Right lobe of liver (tissue), 6 donors: ENCODE measurements at regions not wholly inside any gene's neighbourhood (a gene's known extent, or its start where the extent isn't known, plus 50 kb on each side); places are given as distances from the start of the nearest gene placed in this dataset.

Source experiments
- ATAC-seq, 4 donors: fragments of 200-7000 bp; cut with Tn5 transposase; one replicate each; pipeline ENCODE4 v1.9.1; 2020; ENCODE audit warnings: mild to moderate bottlenecking in 4 of 4, moderate library complexity in 4 of 4
- DNase-seq, 3 donors: peaks; one replicate each; pipeline ENCODE4 v3.0.0-alpha.2; 2020
- H3K27ac ChIP-seq, 3 donors: fragments of 200-600 bp; one replicate each; pipeline ENCODE4 v1.8.0; 2022
- H3K27me3 ChIP-seq, 2 donors: fragments of 200-600 bp; one replicate each; pipeline ENCODE4 v1.8.0; 2022
- H3K36me3 ChIP-seq, 4 donors: fragments of 200-600 bp; sonication (generic) in 1 of 4; one replicate each; pipeline versions ENCODE4 v1.5.1 to v1.8.0; 2017 to 2022; ENCODE audit warnings: control low read depth in 1 of 4
- H3K4me1 ChIP-seq, 4 donors: fragments of 200-600 bp; sonication (generic) in 1 of 4; one replicate each; pipeline versions ENCODE4 v1.5.1 to v1.8.0; 2017 to 2022; ENCODE audit warnings: control low read depth in 1 of 4
- H3K4me3 ChIP-seq, 3 donors: fragments of 200-600 bp; one replicate each; pipeline ENCODE4 v1.8.0; 2022
- H3K9me3 ChIP-seq, 4 donors: fragments of 200-600 bp; sonication (generic) in 1 of 4; one replicate each; pipeline versions ENCODE4 v1.5.1 to v1.8.0; 2017 to 2022; ENCODE audit warnings: control low read depth in 1 of 4
- CTCF ChIP-seq, 4 donors: fragments of 200-600 bp in 3 of 4; fragments of 450-650 bp in 1 of 4; IDR thresholded peaks; one replicate each; pipeline versions ENCODE4 v1.5.1 to v1.8.0; 2016 to 2022; ENCODE audit warnings: antibody characterized with exemption in 4 of 4, mild to moderate bottlenecking in 2 of 4
- POLR2A ChIP-seq: fragments of 450-650 bp; IDR thresholded peaks from one replicate; pipeline ENCODE4 v1.6.1; 2017; ENCODE audit warnings: antibody characterized with exemption, mild to moderate bottlenecking
- WGBS: methylation state at CpG from one replicate; pipeline ENCODE4 v1.1.6; 2018; ENCODE audit warnings: low coverage, low lambda C conversion rate; ENCODE audit not compliant: insufficient coverage; ENCODE audit errors: missing lambda C conversion rate; 5-methylcytosine and 5-hydroxymethylcytosine counted together
- intact Hi-C, 2 donors: fragments of 100-400 bp; cut with DNase I; formaldehyde crosslinking; loops; one replicate each; pipeline versions ENCODE4 v1.11.2 to v1.14.1; 2022
- donor health status: DM: no; HTN: yes; CAD: no.
- donor health status: DM: no; HTN: no; CAD: no.
- donor health status: DM: no; HTN: no; CAD: no.
- donor health status: DM: no; HTN: yes; CAD: no.
- donor health status: DM: no; HTN: yes; CAD: no.

GRCh38 chr6:105994118-105994590 is 92.0 kb upstream of the PRDM1 start:
- H3K27me3 ChIP-seq = peaks cover 21 to 31% of the 10 kb centered on the region in 2 donors
- intact Hi-C loops = no loop called here

GRCh38 chr6:105993341-105994117 is 92.6 kb upstream of the PRDM1 start:
- no peak for DNase-seq
- 13% methylated on average over 19 of the region's 23 CpGs for WGBS
- Histone ChIP-seq H3K36me3 (no peaks in the 10 kb centered on the region), H3K4me3 (peak overlapping the region; percentile 47 to 54 (median 52)), H3K9me3 (no peaks in the 10 kb centered on the region), H3K27ac (peak overlapping the region in 1 of 3 donors; percentile 56), H3K4me1 (peaks cover 0 to 21% (median 4%) of the 10 kb centered on the region in 4 donors), H3K27me3 (peaks cover 21 to 31% of the 10 kb centered on the region in 2 donors)
- TF ChIP-seq CTCF (IDR thresholded peaks at IDR 0.05) = no peak
- TF ChIP-seq POLR2A = no peak
- no peak for ATAC-seq
- intact Hi-C loops = no loop called here

More at GRCh38 chr6:105994118-105994590, 92.0 kb upstream of the PRDM1 start:
- peak; percentile 52 to 54 (median 54) for ATAC-seq
- Histone ChIP-seq H3K36me3 (no peaks in the 10 kb centered on the region), H3K27ac (peak overlapping the region in 2 of 3 donors; percentile 34 to 56), H3K4me3 (peak overlapping the region; percentile 47 to 54 (median 52)), H3K9me3 (no peaks in the 10 kb centered on the region), H3K4me1 (peaks cover 0 to 21% (median 4%) of the 10 kb centered on the region in 4 donors)
- TF ChIP-seq CTCF (IDR thresholded peaks at IDR 0.05) (no peak), POLR2A (no peak)
- 0% methylated on average over 5 of the region's 44 CpGs for WGBS
- peak; percentile 47 to 68 (median 51) for DNase-seq

GRCh38 chr6:105992315-105992961 is 93.7 kb upstream of the PRDM1 start:
- H3K9me3 ChIP-seq = no peaks in the 10 kb centered on the region
- peaks cover 12 to 30% of the 10 kb centered on the region in 2 donors for H3K27me3 ChIP-seq
- peak; percentile 92 to 95 (median 94) for ATAC-seq

More at GRCh38 chr6:105992315-105992961, 93.7 kb upstream of the PRDM1 start:
- intact Hi-C loops = no loop called here
- Histone ChIP-seq H3K27ac (peak overlapping the region; percentile 36 to 73 (median 42)), H3K4me1 (peaks cover 0 to 21% (median 4%) of the 10 kb centered on the region in 4 donors), H3K36me3 (no peaks in the 10 kb centered on the region), H3K4me3 (peak overlapping the region; percentile 48 to 78 (median 63))
- WGBS = 4% methylated on average over 27 of the region's 34 CpGs
- DNase-seq = peak; percentile 88 to 91 (median 91)
- TF ChIP-seq POLR2A = no peak
- no peak for TF ChIP-seq CTCF (IDR thresholded peaks at IDR 0.05)
